HG03175 (cell line): ENCODE measurements at regions not wholly inside any gene's neighbourhood (a gene's known extent, or its start where the extent isn't known, plus 50 kb on each side); places are given as distances from the start of the nearest gene placed in this dataset.

ENCODE experiments used
- ATAC-seq: cut with Tn5 transposase; IDR thresholded peaks from one replicate; pipeline ENCODE4 v1.9.1; 2021; ENCODE audit warnings: mild to moderate bottlenecking, moderate library complexity; ENCODE audit not compliant: unreplicated experiment

DNA sequence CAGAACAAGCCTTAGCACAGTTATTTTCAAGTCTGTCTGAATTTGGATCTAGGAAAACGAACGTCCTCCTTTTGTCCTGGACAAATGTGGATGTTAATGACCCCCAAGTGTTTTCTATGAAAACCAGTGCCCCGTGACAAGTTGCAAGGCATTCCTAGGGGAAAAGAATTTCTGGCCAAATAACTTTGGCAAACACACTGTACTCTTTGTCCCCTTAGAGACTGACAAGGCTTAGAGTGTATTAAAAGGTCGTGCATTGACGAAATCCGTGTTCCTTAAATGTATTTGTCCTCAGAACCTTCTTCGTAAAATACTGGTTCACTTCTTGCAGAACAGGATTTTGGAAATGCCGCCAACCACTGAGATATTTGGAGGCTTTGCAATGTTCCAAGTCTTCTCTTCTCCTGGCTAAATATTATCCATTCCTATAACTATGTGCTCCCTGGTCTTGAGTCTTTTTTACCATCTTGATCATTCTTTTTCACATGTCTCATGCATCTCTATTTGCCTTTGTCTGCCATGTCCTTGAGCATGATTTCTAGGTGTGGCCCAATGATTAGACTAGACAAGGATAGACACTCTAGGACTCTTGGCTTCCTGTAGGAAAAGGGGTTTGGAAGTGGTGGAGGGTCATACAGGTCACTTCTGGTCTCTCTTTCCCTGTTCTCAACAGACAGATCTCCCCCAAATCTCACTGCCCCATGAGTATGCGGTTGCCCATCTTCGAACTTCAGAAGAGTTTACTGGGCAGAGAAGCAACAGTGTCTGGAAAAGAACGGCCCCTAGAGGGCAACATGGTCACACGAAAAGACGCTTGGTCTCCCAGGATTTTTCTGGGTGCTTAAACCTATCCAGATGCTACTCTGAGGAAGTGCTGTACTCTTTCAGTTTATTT is 117.5 kb downstream of the EDEM1 start:
- peak; percentile 86 for ATAC-seq

DNA sequence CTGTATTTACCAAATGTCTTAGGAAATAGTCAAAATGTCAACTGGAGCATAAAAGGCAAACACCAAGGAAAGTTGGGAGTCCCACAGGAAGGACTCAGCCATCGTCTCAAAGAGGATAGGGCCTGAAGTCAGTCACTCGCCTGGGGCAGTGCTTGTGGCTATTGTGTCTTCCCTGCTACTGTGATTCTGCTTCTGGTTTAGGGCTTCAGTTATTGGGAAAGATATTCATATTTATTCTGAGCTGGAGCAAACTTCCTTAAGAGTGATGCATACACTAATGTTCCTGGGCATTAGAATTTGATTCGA is 118.1 kb downstream of the EDEM1 start:
- ATAC-seq: no peak

DNA sequence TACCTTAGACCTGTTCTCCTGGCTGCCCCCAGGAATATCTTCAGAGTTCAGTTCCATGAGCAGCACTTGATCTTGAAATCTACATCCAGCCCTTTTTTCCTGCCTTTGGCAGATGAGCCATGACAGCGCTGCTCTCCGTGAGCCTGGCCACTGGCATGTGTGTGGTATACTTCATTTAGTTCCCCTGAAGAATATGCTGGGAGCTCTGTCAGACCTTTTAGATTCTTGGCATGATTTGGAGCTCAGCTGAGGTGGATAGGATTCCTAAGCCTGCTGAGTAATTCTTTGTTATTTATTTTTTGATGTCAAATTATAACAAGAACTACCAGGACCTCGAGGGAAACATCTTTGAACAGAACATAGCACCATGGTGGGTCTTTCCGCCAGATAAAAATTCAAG is 121.7 kb downstream of the EDEM1 start:
- ATAC-seq: no peak

DNA sequence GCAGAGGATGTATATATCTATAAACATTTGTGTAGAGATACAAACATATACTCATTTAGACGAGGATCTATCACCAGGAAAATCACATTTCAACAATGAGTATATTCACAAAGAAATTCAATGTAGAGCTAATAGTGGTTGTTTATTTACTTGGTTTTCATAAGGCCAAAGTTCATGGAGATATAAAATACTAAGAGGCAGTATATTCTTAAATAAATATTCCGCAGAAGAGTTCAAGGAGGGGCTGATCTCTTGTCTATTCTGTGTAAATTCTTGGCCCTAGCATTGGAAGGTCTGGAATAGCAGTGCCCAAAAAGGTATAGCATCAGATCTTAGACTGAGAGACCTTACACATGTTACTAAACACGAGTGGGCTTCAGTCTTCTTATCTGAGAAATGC is 122.1 kb downstream of the EDEM1 start:
- no peak for ATAC-seq

DNA sequence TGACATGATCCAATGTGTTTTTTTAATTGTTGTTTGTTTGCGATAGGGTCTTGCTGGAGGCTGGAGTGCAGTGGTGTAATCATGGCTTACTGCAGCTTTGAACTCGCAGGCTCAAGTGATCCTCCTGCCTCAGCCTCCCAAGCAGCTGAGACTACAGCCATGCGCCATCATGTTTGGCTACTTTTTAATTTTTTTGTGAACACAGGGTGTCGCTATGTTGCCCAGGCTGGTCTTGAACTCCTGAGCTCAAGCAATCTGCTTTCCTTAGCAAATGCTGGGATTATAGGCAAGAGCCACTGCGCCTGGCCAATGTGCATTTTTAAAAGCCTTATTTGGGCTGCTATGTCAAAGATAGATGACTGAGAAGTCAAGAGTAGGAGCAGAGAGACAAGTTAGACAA is 123.0 kb downstream of the EDEM1 start:
- ATAC-seq: no peak

DNA sequence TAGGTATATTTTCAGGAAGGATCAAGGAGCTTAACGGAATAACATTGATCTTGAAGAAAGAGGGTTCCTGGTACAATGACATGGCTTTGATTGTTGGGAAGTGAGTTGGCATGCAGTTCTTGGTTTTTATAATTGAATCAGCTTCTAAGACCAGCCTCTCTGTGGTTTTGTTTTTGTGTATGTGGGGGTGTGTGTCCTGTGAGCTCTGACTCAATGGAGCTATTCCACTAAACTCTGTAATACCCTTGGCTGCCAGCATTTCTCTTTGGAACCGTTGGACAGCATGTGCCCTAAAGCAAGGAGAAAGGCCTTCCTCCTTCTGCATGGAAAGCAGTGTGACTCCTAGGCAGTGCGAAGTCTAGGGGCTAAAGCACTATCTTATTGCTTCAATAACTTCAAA is 124.8 kb downstream of the EDEM1 start:
- ATAC-seq: no peak

DNA sequence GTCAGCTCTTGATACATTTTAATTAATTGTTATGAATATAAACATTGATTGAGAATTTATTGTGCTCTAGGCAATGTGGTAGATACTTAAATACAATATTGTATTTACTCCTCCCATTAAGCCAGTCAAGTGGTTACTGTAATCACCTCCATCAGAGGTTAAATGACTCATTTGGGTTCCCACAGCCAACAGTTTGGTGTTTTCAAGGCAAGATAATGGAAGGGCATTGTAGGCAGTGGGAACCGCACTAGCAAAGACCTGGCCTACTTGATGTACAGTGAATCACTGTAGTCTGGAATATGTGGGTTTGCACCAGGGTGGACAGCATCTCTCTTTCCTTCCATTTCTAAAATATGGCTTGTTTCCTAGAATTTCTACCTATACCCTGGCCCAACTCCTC is 127.4 kb downstream of the EDEM1 start:
- ATAC-seq: no peak

DNA sequence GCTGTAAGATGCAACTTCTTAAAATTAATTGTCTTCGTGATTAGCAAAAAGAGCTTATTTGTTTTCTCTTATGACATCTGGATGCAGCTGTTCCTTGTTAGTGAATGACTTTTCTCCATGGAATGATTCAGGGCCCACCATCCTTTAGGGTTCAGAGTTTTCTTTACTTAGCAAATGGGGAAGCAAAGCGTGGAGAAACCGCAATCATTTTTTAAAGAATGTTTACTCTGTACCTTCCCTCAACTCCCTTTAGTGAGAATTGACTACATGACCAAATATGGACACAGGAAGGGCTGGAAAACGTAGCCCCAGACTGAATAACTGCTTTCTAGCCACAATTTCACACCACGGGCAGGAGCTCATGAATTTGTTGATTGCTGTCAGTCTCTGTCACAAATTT is 130.1 kb downstream of the EDEM1 start:
- no peak for ATAC-seq

DNA sequence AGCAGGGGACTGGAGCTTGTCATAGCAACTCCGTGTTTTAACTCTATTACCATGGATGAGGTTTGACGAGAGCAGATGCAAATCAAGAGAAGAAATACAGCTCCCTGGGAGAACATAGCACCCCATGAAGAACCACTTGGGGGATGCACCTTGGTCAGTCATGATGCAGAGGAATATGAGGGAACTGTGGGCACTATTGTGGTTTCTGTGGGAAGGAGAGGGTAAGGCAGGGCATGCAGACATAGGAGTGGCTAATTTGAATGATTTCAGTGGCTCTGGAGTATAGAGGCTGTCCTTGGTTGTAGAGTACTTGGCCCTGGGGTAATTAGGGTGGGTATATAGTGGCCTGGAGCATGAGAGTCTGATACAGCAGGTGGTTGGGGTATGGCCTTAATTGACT is 131.9 kb downstream of the EDEM1 start:
- ATAC-seq: no peak

DNA sequence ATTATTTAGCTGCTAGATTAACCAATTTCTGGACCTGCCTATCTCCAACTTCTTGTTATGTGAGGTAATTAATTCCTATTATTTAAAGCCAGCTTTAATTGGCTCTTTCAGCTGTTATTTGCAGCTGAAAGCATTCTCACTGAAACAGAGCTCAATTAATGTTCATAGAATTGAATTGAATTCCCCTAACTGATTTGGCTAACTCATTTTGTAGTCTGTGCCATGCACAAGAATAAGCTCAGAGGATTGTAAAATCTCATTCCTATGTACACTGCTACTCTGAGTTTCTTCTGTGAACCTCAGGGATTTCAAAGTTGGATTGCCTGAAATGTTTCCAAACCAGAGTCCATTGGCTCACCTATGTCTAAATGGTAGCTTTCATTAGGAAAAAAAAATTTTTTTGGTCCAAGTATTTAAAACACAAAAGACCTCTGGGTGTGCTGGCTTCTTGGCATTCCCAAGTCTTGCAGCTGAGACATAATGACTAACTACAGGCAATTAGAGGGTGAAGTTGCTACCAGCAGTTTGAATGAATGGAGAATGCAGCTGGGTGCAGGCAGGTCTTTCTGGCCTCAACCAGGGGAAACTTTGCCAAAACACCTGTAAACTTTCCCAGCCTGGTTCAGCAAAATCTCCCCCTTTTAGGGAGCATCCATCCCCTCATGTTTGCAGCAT is 134.3 kb downstream of the EDEM1 start:
- no peak for ATAC-seq

DNA sequence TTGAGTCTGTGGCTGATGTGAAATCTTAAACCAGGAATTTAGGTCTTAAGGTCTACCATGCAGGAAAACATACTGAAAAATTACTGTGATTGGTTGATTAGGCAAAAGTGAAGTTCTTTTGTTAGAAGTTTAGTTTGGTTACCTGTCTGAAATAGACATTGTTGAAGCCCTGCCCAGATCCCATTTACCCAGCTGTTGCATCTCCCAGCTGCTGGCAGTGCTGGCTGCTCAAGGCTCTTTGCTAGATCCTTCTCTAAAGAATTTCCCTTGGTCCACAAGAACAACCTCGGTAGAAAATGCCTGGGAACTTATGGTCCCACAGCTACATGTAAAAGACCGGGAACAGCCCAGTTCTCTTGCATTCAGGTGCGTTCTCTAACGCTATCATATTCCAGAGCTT is 137.3 kb downstream of the EDEM1 start:
- no peak for ATAC-seq

DNA sequence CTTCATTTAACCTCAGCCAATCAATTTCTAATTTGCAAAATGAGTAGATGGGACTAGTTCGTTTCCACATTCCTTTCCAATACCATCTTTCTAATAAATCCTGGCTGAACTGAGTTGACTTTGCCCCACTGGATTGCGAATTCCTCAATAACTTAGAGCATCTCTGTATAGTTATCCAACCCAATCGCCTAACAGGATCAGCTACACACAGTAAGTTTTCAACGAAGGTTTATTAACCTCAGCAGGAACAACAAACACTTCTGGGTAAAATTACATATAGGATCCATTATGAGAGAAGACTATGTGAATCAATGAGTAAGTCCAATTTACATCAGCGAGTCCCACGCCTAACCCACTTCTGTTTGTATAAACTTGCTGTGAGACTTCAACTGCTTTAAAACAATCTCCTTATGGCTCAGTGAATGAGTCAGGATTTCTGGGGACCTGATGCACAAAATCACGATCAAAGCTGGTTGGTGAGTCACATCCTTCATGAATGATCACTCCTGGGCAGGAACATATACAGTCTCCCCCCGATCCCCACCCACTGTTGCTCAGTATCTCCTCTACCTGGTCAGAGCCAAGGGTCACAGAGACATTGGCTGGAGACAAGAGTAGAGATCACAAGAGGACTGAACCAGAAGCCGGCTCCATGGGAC is 142.8 kb downstream of the EDEM1 start:
- ATAC-seq: no peak

DNA sequence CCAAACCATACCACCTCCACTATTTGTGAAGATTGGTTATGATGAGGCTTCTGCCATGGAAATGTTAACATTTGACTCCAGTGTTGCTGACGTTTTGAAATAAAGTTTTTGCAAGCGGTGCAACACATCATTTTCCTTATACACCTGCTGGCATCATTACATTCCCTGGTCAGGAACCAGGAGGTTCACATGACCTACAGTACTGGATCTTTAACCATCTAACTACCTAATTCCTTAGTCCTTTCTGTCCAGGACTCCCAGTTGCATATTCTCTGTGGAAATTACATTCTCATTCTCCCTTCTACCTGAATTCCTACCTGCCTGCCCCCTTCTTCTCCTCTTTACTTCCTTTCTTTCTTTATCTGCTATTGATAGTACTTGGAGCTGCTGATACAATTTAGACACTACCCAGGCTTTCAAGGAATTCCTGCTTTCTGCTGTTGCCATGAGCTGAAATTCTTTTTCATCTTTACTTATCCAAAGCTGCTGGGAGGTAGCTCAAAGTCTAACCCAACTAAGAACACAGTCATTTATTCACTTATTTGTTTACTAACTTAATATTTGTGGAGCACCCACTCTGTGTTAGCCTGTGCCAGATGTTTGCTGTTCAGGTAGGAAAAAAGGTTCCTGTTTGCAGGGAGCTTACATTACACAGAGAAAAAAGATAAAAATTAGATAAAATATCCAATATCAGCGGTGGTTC is 144.2 kb downstream of the EDEM1 start:
- ATAC-seq: no peak

DNA sequence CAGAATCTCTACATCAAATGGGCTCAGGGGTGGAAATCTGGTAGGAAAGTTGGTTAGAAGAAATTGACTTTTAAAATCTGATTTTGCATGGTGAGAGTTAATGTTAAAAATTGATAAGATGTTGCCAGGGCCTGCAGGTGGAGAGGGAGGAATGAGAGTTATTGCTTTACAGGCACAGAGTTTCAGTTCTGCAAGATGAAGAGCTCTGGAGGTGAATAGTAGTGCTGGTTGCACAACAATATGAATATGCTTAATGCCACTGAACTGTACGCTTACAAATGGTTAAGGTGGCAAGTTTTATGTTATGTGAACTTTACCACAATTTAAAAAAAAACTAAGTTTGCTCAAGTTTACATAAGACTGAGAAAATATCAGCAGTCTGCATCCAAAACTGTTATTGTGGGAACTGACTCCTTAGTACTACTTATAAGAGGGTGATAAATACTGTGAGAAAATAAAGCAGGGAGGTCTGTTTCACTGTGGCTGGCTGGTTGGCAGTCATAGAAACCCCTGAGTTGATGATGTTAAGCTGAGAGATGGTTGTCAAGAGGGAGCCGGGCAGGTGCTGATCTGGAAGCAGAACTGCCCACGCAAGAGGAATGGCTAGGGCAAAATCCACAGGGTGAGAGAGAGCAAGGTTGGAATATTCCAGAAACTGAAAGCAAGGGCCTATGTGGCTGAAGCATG is 144.9 kb downstream of the EDEM1 start:
- ATAC-seq: peak; percentile 78

DNA sequence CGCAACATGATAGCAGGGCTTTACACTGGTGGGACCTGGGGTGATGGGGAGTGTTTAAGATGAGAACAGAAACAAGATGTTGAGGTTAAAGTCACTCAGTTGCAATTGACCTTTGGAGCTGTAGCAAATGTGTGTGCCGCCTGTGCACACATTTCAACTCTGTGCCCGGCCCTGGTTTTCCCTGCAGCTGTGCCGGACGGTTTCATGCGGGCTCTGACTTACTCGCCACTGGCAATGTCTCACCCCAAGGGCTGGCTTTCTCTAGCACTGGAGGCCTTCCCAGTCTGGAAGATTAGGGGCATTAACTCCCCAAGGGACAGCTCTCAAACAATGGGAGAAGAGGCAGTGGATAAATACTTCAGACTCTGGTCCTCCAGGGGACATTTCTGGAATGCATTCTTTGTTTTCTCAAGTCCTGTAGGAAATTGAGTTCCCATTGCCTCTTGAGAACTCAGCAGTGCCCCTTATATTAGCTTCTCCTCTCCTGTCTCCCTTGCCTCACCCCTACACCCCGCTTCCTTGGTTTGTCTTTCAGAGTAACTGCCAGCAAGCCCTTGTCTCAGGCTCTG is 152.5 kb downstream of the EDEM1 start:
- no peak for ATAC-seq

DNA sequence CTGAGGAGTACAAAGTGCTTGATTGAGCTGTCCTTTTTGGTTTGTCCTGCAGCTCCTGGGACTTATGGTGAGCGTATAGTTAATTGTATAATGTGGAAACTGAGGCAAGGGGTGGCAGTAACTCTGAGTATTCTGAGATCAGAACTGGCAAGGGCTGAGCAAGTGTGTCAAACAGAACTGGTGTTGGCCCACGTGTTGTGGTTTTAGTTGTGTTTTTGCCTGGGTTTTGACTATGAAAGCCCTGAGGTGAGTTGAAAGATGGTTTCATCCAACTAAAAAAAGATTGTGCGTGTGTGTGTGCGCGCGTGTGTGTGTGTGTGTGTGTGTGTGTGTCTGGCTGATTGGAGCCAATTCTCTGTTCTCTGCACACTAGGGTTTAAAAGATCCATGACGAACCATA is 154.1 kb downstream of the EDEM1 start:
- no peak for ATAC-seq

DNA sequence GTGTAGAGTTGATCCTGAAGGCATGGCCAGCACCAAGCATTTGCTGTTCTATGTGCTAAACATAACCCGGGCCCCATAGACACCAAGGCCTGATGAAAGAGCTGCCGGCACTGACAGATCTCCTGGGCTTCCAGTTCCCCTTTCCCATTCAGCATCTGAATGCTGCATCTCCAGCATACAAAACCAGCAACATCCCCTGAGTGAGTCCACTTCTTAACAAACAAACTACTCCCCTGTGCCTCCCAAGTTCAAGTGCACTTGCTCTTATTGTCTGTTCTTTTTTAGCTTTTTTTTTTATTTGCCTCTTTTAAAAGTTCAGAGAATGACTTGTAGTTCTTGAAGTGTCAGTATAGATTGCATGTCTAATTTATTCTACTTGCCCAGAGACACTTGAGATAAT is 156.0 kb downstream of the EDEM1 start:
- ATAC-seq: no peak

DNA sequence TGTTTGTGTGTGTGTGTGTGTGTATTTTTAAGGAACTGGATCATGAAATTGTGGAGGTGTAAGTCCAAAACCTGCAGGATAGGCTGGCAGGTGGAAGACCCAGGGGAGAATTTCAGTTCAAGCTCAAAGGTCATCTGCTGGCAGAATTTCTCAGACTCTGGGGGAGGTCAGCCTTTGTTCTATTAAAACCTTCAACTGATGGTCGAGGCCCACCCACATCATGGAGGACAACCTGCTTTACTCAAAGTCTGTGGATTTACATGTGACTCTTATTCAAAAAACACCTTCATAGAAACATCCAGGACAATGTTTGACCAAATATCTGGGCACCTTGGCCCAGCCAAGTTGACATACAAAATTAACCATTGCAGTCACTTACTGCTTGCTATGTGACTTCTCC is 157.2 kb downstream of the EDEM1 start:
- no peak for ATAC-seq

DNA sequence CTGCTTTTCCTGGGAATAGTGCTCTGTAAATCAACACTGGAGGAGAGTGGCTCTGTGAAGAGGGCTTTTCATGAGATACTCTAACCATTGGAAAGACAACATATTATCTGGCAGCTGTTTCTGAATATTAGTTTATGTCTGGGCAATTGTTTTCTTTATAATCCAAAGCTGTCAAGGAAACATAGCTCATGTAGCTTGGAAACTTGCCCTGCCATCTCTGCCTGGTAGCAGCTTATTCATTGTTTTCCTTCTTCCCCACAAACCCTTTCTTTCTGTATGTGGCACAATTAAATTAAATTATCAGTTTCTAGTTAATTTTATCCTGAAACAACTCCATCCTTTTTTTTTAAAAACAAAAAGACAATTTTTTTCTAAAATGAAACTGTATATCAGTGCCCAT is 160.0 kb downstream of the EDEM1 start:
- ATAC-seq: no peak

DNA sequence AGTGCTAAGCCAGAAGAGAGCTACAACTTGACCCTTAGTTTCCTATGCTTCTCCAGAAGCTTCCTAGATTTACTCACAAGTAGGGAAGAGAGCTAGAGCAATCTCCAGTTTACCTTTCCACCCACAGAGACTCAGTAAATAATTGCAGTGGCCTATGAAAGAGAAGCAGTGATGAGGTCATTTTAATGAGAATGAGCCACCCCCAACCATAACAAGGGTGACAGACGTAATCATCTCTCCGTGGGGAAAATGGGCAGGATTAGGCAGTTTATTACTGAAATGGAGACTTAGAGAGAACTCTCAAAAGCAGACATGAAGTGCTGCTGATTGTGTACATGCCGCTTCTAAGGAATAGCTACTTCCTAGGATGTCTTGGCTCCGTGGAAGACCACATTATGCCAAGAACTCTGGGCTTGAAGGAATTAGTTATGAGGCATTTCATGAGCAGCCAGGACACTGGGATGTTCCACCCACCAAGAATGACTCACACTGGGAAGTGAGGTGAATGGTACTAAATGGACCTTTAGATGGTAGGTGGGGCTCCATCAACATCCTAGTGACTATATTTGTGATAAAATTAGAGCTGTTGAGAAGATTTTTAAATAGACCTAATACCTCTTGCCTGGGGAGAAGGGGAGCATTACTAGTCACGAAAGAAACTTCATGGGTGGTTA is 160.9 kb downstream of the EDEM1 start:
- ATAC-seq: no peak
